Calu3 (cell line): ENCODE measurements at regions not wholly inside any gene's neighbourhood (a gene's known extent, or its start where the extent isn't known, plus 50 kb on each side); places are given as distances from the start of the nearest gene placed in this dataset.
A peak's percentile ranks its signal among the peaks of the same experiment; 100 is the strongest.

ENCODE experiments used
- BruUV-seq: library from RNA; stranded (reverse); fragments of 400-500 nt; replicated peaks from 2 replicates; lab custom pipeline; 2021; lab: Mats Ljungman, UMichigan
- CTCF ChIA-PET: fragments of 300-600 bp; sonication (Branson Sonifier 250); formaldehyde crosslinking; loops from one replicate; lab custom pipeline; 2022; ENCODE audit warnings: antibody characterized with exemption; lab: Charles Lee
- DNase-seq: peaks from one replicate; pipeline ENCODE4 v3.0.0; 2022
- H3K27ac Mint-ChIP-seq: one replicate; pipeline ENCODE4 v1.8.0; 2022; ENCODE audit warnings: mixed read lengths; ENCODE audit not compliant: unreplicated experiment
- H3K27me3 Mint-ChIP-seq: one replicate; pipeline ENCODE4 v1.8.0; 2022; ENCODE audit warnings: mixed read lengths; ENCODE audit not compliant: unreplicated experiment
- H3K36me3 Mint-ChIP-seq: one replicate; pipeline ENCODE4 v1.8.0; 2022; ENCODE audit warnings: mild to moderate bottlenecking, moderate library complexity, mixed read lengths; ENCODE audit not compliant: insufficient read depth, unreplicated experiment
- H3K4me1 Mint-ChIP-seq: one replicate; pipeline ENCODE4 v1.8.0; 2022; ENCODE audit warnings: mild to moderate bottlenecking, low read depth, mixed read lengths; ENCODE audit not compliant: unreplicated experiment
- H3K4me3 Mint-ChIP-seq: one replicate; pipeline ENCODE4 v1.8.0; 2022; ENCODE audit warnings: mild to moderate bottlenecking, low read depth, moderate library complexity, mixed read lengths; ENCODE audit not compliant: unreplicated experiment
- H3K9me3 Mint-ChIP-seq: one replicate; pipeline ENCODE4 v1.8.0; 2022; ENCODE audit warnings: low read depth, mixed read lengths; ENCODE audit not compliant: unreplicated experiment
- intact Hi-C: fragments of 100-400 bp; cut with micrococcal nuclease; formaldehyde crosslinking; loops from one replicate; pipeline ENCODE4 v1.10.0; 2022; ENCODE audit not compliant: unreplicated experiment
- TF ChIP-seq, protein P1 (sequence below): fragments of 200-600 bp; IDR thresholded peaks from one replicate; pipeline ENCODE4 v1.8.0; 2022; ENCODE audit warnings: antibody characterized with exemption; ENCODE audit not compliant: unreplicated experiment

DNA sequence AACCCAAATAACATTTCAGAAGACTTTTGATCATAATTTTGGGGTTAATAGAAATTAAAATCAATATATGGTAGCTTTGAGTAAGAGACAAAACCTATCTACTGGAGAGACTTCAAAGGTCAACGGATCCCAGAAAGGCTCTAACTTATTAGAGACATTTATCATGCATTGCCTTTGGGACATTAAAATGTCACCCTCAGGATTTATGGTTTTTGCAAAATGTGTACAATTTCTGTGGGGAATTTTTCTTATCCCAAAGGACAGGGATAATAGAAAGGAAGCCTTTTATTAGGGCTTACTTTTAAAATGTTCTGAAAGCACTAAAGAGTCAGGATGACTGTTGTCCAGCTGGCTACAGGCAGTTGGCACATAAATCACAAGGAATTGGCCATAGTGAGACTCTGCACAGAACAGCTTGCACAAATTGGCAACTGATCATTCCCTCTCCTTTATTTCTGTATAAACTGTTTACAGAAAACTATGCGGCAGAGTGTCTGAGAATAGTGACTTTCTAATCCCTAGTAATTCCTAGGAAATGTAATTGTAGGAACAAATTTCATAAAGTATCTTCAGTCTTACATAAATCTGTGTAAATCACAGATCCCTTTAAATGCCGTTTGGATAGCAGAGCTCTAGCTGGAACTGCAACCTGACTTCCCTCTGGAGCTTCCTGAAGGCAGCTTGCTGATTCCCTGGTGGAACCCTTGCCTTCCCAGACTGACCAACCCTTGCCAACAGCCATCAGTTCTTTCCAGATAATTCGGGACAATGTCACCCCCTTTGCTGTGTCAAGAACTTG lies 201.1 kb upstream of the PREP start:
- BruUV-seq: no TSS peak
- H3K36me3 Mint-ChIP-seq: no peaks in the 10 kb centered on the region

DNA sequence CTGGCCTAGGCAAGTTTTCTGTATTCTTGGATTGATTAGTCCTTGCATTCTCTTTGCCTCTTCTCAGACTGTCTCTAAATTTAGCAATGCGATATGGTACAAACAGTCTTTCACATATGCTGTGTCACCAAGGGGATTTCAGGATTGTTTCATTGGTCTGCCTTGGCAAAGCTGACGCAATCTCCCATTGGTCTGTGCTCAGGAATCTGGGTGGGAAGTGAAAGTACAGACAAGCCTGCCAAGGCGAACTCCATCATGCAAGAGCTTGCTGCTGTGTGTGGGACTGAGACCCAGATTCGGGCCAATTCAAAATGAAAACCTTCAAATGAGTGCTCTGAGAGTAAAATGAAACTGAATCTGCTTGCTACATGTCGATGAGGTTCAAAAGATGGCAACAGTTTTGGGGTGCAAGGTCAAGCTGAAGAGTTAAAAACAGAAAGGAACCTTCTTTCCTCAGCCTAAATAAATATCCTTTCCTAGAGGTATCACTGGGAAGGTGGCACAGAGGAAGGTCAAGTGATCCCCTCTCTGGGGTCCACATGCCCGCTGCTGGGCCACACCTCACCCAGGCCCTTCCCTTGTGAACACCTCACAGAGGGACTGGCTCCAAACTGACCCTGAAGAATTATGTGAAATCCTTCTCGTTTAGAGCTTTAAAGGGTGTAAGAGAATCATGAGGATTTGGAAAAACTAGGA lies 198.8 kb upstream of the PREP start:
- DNase-seq: peak; percentile 12
- BruUV-seq: no TSS peak
- TF ChIP-seq, protein P1, sequence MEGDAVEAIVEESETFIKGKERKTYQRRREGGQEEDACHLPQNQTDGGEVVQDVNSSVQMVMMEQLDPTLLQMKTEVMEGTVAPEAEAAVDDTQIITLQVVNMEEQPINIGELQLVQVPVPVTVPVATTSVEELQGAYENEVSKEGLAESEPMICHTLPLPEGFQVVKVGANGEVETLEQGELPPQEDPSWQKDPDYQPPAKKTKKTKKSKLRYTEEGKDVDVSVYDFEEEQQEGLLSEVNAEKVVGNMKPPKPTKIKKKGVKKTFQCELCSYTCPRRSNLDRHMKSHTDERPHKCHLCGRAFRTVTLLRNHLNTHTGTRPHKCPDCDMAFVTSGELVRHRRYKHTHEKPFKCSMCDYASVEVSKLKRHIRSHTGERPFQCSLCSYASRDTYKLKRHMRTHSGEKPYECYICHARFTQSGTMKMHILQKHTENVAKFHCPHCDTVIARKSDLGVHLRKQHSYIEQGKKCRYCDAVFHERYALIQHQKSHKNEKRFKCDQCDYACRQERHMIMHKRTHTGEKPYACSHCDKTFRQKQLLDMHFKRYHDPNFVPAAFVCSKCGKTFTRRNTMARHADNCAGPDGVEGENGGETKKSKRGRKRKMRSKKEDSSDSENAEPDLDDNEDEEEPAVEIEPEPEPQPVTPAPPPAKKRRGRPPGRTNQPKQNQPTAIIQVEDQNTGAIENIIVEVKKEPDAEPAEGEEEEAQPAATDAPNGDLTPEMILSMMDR: no peak
- Mint-ChIP-seq H3K4me1 (peaks cover 22% of the 10 kb centered on the region), H3K4me3 (no peak overlapping the region), H3K27me3 (no peaks in the 10 kb centered on the region), H3K27ac (peak overlapping the region; percentile 66), H3K36me3 (no peaks in the 10 kb centered on the region), H3K9me3 (peaks cover 7% of the 10 kb centered on the region)
- intact Hi-C loops: no loop called here
- CTCF ChIA-PET: no interaction called here

More for the DNA sequence above, 201.1 kb upstream of the PREP start:
- DNase-seq: no peak
- H3K27me3 Mint-ChIP-seq: no peaks in the 10 kb centered on the region
- TF ChIP-seq, protein P1: no peak
- intact Hi-C loops: no loop called here
- H3K4me3 Mint-ChIP-seq: no peak overlapping the region
- CTCF ChIA-PET: no interaction called here
- H3K9me3 Mint-ChIP-seq: peaks cover 3% of the 10 kb centered on the region
- H3K27ac Mint-ChIP-seq: no peak overlapping the region
- peaks cover 31% of the 10 kb centered on the region for H3K4me1 Mint-ChIP-seq

GRCh38 chr6:105600336-105601260 lies 197.7 kb upstream of the PREP start:
- Mint-ChIP-seq H3K4me3 (no peak overlapping the region), H3K4me1 (peaks cover 32% of the 10 kb centered on the region), H3K27ac (peak overlapping the region; percentile 66), H3K9me3 (peaks cover 7% of the 10 kb centered on the region), H3K27me3 (no peaks in the 10 kb centered on the region), H3K36me3 (no peaks in the 10 kb centered on the region)
- CTCF ChIA-PET: no interaction called here
- no peak for DNase-seq
- intact Hi-C loops: no loop called here
- no TSS peak for BruUV-seq
- TF ChIP-seq, protein P1: no peak

DNA sequence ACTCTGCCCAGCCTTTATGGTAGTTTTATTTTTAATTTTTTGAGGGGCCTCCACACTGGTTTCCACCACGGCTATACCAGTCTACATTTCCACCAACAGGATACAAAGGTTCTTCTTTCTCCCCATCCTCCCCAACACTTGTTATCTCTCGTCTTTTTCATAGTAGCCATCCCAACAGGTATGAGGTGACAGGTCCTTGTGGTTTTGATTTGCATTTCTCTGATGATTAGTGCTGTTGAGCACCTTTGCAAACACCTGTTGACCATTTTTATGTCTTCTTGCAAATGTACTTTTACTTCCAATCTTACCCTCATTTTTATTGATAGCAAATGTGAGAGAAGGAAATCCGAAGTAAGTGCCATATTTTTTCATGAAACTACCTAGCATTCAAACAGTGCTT lies 195.4 kb upstream of the PREP start:
- peaks cover 49% of the 10 kb centered on the region for H3K4me1 Mint-ChIP-seq
- peaks cover 4% of the 10 kb centered on the region for H3K9me3 Mint-ChIP-seq
- BruUV-seq: no TSS peak
- CTCF ChIA-PET: no interaction called here
- H3K27me3 Mint-ChIP-seq: no peaks in the 10 kb centered on the region
- H3K36me3 Mint-ChIP-seq: no peaks in the 10 kb centered on the region
- no peak overlapping the region for H3K27ac Mint-ChIP-seq
- intact Hi-C loops: loop anchor here (10.0 kb wide), 1 partner anchor 163 kb away; no protein-coding TSS in a partner anchor
- no peak for DNase-seq
- no peak overlapping the region for H3K4me3 Mint-ChIP-seq
- TF ChIP-seq, protein P1: no peak
